Fibroblast of lung (primary cell): ENCODE measurements at regions not wholly inside any gene's neighbourhood (a gene's known extent, or its start where the extent isn't known, plus 50 kb on each side); places are given as distances from the start of the nearest gene placed in this dataset.

Source experiments
- CTCF ChIP-seq, 2 donors: IDR thresholded peaks in 1 of 2; conservative IDR thresholded peaks in 1 of 2; 1 replicate in 1 of 2; 2 replicates in 1 of 2; pipeline ENCODE4 v1.5.1; 2011 to 2012; ENCODE audit warnings: low read length in 2 of 2, control low read depth in 1 of 2, inconsistent platforms in 1 of 2, low read depth in 1 of 2, mild to moderate bottlenecking in 1 of 2
- EZH2 ChIP-seq: IDR thresholded peaks from 2 replicates; pipeline ENCODE4 v1.5.1; 2012; ENCODE audit warnings: low read length, control low read depth, mild to moderate bottlenecking; ENCODE audit errors: missing control alignments

GRCh38 chr6:165159460-165159859, 149.9 kb downstream of the C6orf118 start:
- TF ChIP-seq CTCF (conservative IDR thresholded peaks at IDR 0.05 in 1 of 2, IDR thresholded peaks at IDR 0.05 in 1 of 2; ENCODE audit: low read depth in 1 of 2, low read length in 2 of 2) (no peak), EZH2 (no peak)
